Vagina (tissue), 2 donors: ENCODE measurements at regions not wholly inside any gene's neighbourhood (a gene's known extent, or its start where the extent isn't known, plus 50 kb on each side); places are given as distances from the start of the nearest gene placed in this dataset.

ENCODE experiments used
- CTCF ChIP-seq, 3 experiments: fragments of 450-650 bp in 2 of 3; fragments of 200-600 bp in 1 of 3; sonication (generic) in 1 of 3; IDR thresholded peaks; one replicate each; pipeline ENCODE4 v1.5.1; 2017 to 2019; ENCODE audit warnings: antibody characterized with exemption in 3 of 3, mild to moderate bottlenecking in 2 of 3, moderate library complexity in 2 of 3
- POLR2A ChIP-seq, 2 donors: fragments of 450-650 bp; IDR thresholded peaks; one replicate each; pipeline ENCODE4 v1.6.1; 2017; ENCODE audit warnings: antibody characterized with exemption in 2 of 2, mild to moderate bottlenecking in 2 of 2, moderate library complexity in 2 of 2
- POLR2AphosphoS5 ChIP-seq, 2 donors: sonication (generic); formaldehyde crosslinking; IDR thresholded peaks; one replicate each; pipeline ENCODE4 v1.9.0; 2017; ENCODE audit warnings: antibody characterized with exemption in 2 of 2, mild to moderate bottlenecking in 2 of 2, low read depth in 1 of 2; ENCODE audit not compliant: insufficient read depth in 1 of 2

GRCh38 chr10:125592897-125593296 lies 90.1 kb downstream of the TEX36 start:
- TF ChIP-seq CTCF (IDR thresholded peaks at IDR 0.05) (no peak), POLR2AphosphoS5 (IDR thresholded peaks at IDR 0.05; ENCODE audit: insufficient read depth in 1 of 2, low read depth in 1 of 2) (no peak), POLR2A (IDR thresholded peaks at IDR 0.05) (no peak)
